PC-3 (cell line): ENCODE measurements at regions not wholly inside any gene's neighbourhood (a gene's known extent, or its start where the extent isn't known, plus 50 kb on each side); places are given as distances from the start of the nearest gene placed in this dataset.

Experiments
- CTCF ChIP-seq: fragments of 300-600 bp; sonication (generic); conservative IDR thresholded peaks from 2 replicates; pipeline ENCODE4 v1.5.1; 2017; ENCODE audit warnings: antibody characterized with exemption, low read depth, mild to moderate bottlenecking, low read length
- EZH2 ChIP-seq: fragments of 300-600 bp; sonication (generic); IDR thresholded peaks from one replicate; pipeline ENCODE4 v1.6.1; 2017; ENCODE audit warnings: antibody characterized with exemption, mild to moderate bottlenecking, low read length; ENCODE audit not compliant: unreplicated experiment
- EZH2phosphoT487 ChIP-seq: fragments of 300-600 bp; sonication (generic); IDR thresholded peaks from 2 replicates; pipeline ENCODE4 v1.6.1; 2018; ENCODE audit warnings: mild to moderate bottlenecking, antibody characterized with exemption, low read length, borderline replicate concordance

- no peak for TF ChIP-seq EZH2phosphoT487
- TF ChIP-seq CTCF = no peak
- TF ChIP-seq EZH2 = no peak
These were observed 198.2 kb upstream of the PCSK5 start for GRCh38 chr9:75692309-75692708.
